ENCODE measurements at regions not wholly inside any gene's neighbourhood (a gene's known extent, or its start where the extent isn't known, plus 50 kb on each side); places are given as distances from the start of the nearest gene placed in this dataset.

DNA sequence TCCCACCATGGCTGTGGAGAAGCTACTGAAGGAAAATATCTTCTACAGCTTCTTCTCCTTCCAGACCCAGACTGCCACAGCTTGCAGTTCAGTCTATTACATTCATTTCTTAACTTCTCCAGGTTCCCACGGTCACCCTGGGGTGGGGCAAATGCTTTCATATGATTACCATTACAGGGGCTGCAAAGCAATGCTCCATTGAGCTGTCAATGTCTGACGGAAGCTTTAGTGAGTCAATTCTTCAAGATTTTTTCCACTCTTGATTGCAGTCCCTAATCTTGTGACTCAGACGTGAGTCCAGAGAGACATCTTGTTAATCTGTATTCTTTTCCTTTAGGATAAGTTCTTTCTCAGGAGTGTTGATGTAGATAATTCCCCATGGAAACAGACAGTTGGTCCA, 233.4 kb upstream of the DDI1 start:
- H4K20me1 ChIP-seq (replicated peaks; ENCODE audit: control insufficient read depth, extremely low read depth, insufficient read depth, low read length): no peaks in the 10 kb centered on the region
- peak overlapping the region; percentile 40 for H2AFZ ChIP-seq (ENCODE audit: low read depth, low read length)
- ChIA-PET POLR2A (no interaction called here), CTCF (interaction anchor here (1.7 kb wide), 1 partner anchor 58 kb away, joined by 3 read pairs; no protein-coding TSS in a partner anchor)
- TF ChIP-seq FOS (IDR thresholded peaks at IDR 0.05; ENCODE audit: borderline replicate concordance, insufficient read depth, low read length) (peak; percentile 27), MYC (IDR thresholded peaks at IDR 0.05; ENCODE audit: low read depth, low read length) (no peak)
- FAIRE-seq (no peak), DNase-seq (ENCODE audit: low read depth, low spot score) (peak; percentile 22)
- BruUV-seq (replicated peaks): no TSS peak
- H3K9ac ChIP-seq (replicated peaks; ENCODE audit: extremely low read depth, insufficient read depth, low read length): no peak overlapping the region
- H3K4me2 ChIP-seq (ENCODE audit: insufficient read depth, low read length): no peak overlapping the region
- H3K27ac ChIP-seq (ENCODE audit: insufficient read depth, low read depth, low read length): no peak overlapping the region
- H3K9me1 ChIP-seq (replicated peaks; ENCODE audit: control insufficient read depth, extremely low read depth, insufficient read depth, low read length): no peaks in the 10 kb centered on the region
- intact Hi-C loops (cut with micrococcal nuclease) (loop anchor here (10.0 kb wide), 1 partner anchor 178 kb away; no protein-coding TSS in a partner anchor), dilution Hi-C loops (cut with MboI; ENCODE audit: extremely low pct_ligation_motif_present, low sequenced_read_pairs) (no loop called here)
- H3K9me3 ChIP-seq (replicated peaks; ENCODE audit: control insufficient read depth, insufficient read depth, low read length): no peaks in the 10 kb centered on the region
- no peaks in the 10 kb centered on the region for H3K79me2 ChIP-seq (ENCODE audit: control insufficient read depth, insufficient read depth, low read length)
- H3K36me3 ChIP-seq (ENCODE audit: control insufficient read depth in 2 of 2, extremely low read depth in 1 of 2, insufficient read depth in 2 of 2, low read length in 2 of 2): no peaks in the 10 kb centered on the region
- H3K27me3 ChIP-seq (ENCODE audit: control insufficient read depth in 2 of 2, insufficient read depth in 2 of 2, low read length in 2 of 2): no peaks in the 10 kb centered on the region
- peaks cover 25% of the 10 kb centered on the region for H3K4me1 ChIP-seq (ENCODE audit: control insufficient read depth, extremely low read depth, insufficient read depth, low read length)
- no peak overlapping the region for H3K4me3 ChIP-seq (replicated peaks in 1 of 3; ENCODE audit: insufficient read depth in 1 of 3, low read depth in 1 of 3, low read length in 3 of 3)

DNA sequence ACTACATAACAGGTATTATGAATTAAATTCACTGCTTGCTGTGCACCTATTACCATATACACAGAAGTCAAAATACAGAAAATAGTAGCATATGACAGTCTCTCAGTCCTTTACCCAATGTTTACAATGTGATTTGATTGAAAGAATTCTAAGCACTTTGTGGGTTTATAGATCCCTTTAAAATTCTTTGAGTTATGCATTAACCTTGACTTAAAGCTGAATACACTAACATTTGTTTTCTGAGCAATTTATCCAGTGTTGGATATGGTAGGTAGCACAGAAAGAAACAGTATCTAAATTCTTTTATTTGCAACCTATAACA, 230.8 kb upstream of the DDI1 start:
- TF ChIP-seq POLR2A (IDR thresholded peaks at IDR 0.05; ENCODE audit: low read depth, low read length): no peak
- TF ChIP-seq EZH2 (IDR thresholded peaks at IDR 0.05; ENCODE audit: borderline replicate concordance, low read depth, low read length, severe bottlenecking): no peak
- no peak for TF ChIP-seq MYC (IDR thresholded peaks at IDR 0.05; ENCODE audit: low read depth, low read length)
- BruUV-seq (replicated peaks): no TSS peak
- no peaks in the 10 kb centered on the region for H3K36me3 ChIP-seq (ENCODE audit: control insufficient read depth in 2 of 2, extremely low read depth in 1 of 2, insufficient read depth in 2 of 2, low read length in 2 of 2)
- H3K4me3 ChIP-seq (replicated peaks in 1 of 3; ENCODE audit: insufficient read depth in 1 of 3, low read depth in 1 of 3, low read length in 3 of 3): no peak overlapping the region
- no peaks in the 10 kb centered on the region for H3K9me1 ChIP-seq (replicated peaks; ENCODE audit: control insufficient read depth, extremely low read depth, insufficient read depth, low read length)
- FAIRE-seq (no peak), DNase-seq (ENCODE audit: low read depth, low spot score) (peak; percentile 53)
- no peaks in the 10 kb centered on the region for H3K79me2 ChIP-seq (ENCODE audit: control insufficient read depth, insufficient read depth, low read length)
- no peaks in the 10 kb centered on the region for H3K9me3 ChIP-seq (replicated peaks; ENCODE audit: control insufficient read depth, insufficient read depth, low read length)
- ChIA-PET POLR2A (no interaction called here), CTCF (interaction anchor here (0.8 to 1.6 kb wide), 5 partner anchors 15 to 345 kb away, joined by 3 to 7 read pairs (median 4); no protein-coding TSS in a partner anchor)
- H3K4me1 ChIP-seq (ENCODE audit: control insufficient read depth, extremely low read depth, insufficient read depth, low read length): peaks cover 11% of the 10 kb centered on the region
- dilution Hi-C loops (cut with MboI; ENCODE audit: extremely low pct_ligation_motif_present, low sequenced_read_pairs): no loop called here
- H3K27ac ChIP-seq (ENCODE audit: insufficient read depth, low read depth, low read length): no peak overlapping the region
- peak overlapping the region; percentile 75 for H3K4me2 ChIP-seq (ENCODE audit: insufficient read depth, low read length)
- peak overlapping the region; percentile 24 for H3K9ac ChIP-seq (replicated peaks; ENCODE audit: extremely low read depth, insufficient read depth, low read length)
- peak overlapping the region; percentile 49 for H2AFZ ChIP-seq (ENCODE audit: low read depth, low read length)
- intact Hi-C loops (cut with micrococcal nuclease): loop anchor here (10.0 kb wide), 1 partner anchor 181 kb away; no protein-coding TSS in a partner anchor
- H3K27me3 ChIP-seq (ENCODE audit: control insufficient read depth in 2 of 2, insufficient read depth in 2 of 2, low read length in 2 of 2): no peaks in the 10 kb centered on the region
- no peaks in the 10 kb centered on the region for H4K20me1 ChIP-seq (replicated peaks; ENCODE audit: control insufficient read depth, extremely low read depth, insufficient read depth, low read length)
